GM12878 (cell line): ENCODE measurements at regions not wholly inside any gene's neighbourhood (a gene's known extent, or its start where the extent isn't known, plus 50 kb on each side); places are given as distances from the start of the nearest gene placed in this dataset.

Experiments
- ATAC-seq: fragments of 200-7000 bp; cut with Tn5 transposase; 3 replicates; pipeline ENCODE4 v1.9.1; 2020; ENCODE audit warnings: mild to moderate bottlenecking, moderate library complexity
- BruUV-seq: library from RNA; stranded (reverse); fragments of 400-500 nt; replicated peaks from 2 replicates; lab custom pipeline; 2021; lab: Mats Ljungman, UMichigan
- CTCF ChIA-PET: fragments of 300-600 bp; sonication (Branson Sonifier 250); formaldehyde crosslinking; extraction: SDS; loops from one replicate; lab custom pipeline; 2021; ENCODE audit warnings: inconsistent platforms; lab: Yijun Ruan, JAX
- POLR2A ChIA-PET: fragments of 350-600 bp; formaldehyde crosslinking; extraction: SDS; loops from one replicate; lab custom pipeline; 2021; ENCODE audit warnings: inconsistent platforms; lab: Charles Lee
- RAD21 ChIA-PET: fragments of 300-600 bp; sonication (Branson Sonifier 250); formaldehyde crosslinking; loops from one replicate; lab custom pipeline; 2023; ENCODE audit warnings: antibody characterized with exemption; ENCODE audit not compliant: unreplicated experiment; lab: Charles Lee
- SMC1A ChIA-PET: fragments of 300-600 bp; sonication (Branson Sonifier 250); formaldehyde crosslinking; loops from one replicate; lab custom pipeline; 2023; ENCODE audit not compliant: unreplicated experiment, uncharacterized antibody; lab: Charles Lee
- DNase-seq: peaks from one replicate; pipeline ENCODE4 v3.0.0-alpha.2; 2011; ENCODE audit warnings: low read depth, low spot score
- FAIRE-seq: peaks from 3 replicates; lab custom pipeline; 2011; peaks lifted over from hg19 to GRCh38; lab: Jason Lieb, UNC
- H2AFZ ChIP-seq: 2 replicates; pipeline ENCODE4 v1.6.0; 2011; ENCODE audit warnings: low read depth, low read length, control low read depth; ENCODE audit not compliant: control insufficient read depth
- H3K27ac ChIP-seq: 2 replicates; pipeline ENCODE4 v1.5.1; 2011; ENCODE audit warnings: control low read depth; ENCODE audit not compliant: control insufficient read depth, insufficient read depth
- H3K27me3 ChIP-seq, 2 experiments: replicated peaks in 1 of 2; 2 replicates each; pipeline versions ENCODE4 v1.6.0 to v1.6.1; 2011; ENCODE audit warnings: low read length in 1 of 2; ENCODE audit not compliant: control insufficient read depth in 2 of 2, insufficient read depth in 2 of 2
- H3K36me3 ChIP-seq, 2 experiments: 2 replicates each; pipeline ENCODE4 v1.5.1; 2011; ENCODE audit warnings: low read length in 1 of 2; ENCODE audit not compliant: control insufficient read depth in 2 of 2, insufficient read depth in 2 of 2
- H3K4me1 ChIP-seq: 2 replicates; pipeline ENCODE4 v1.6.1; 2011; ENCODE audit warnings: mild to moderate bottlenecking, low read length, moderate library complexity, mixed read lengths; ENCODE audit not compliant: control insufficient read depth, insufficient read depth
- H3K4me2 ChIP-seq: 2 replicates; pipeline ENCODE4 v1.6.0; 2011; ENCODE audit warnings: control low read depth; ENCODE audit not compliant: control insufficient read depth, insufficient read depth
- H3K4me3 ChIP-seq: fragments of 200-600 bp; sonication (generic); 2 replicates; pipeline ENCODE4 v1.5.1; 2016
- H3K79me2 ChIP-seq: 2 replicates; pipeline ENCODE4 v1.6.0; 2011; ENCODE audit warnings: low read length; ENCODE audit not compliant: control insufficient read depth, insufficient read depth
- H3K9ac ChIP-seq: 2 replicates; pipeline ENCODE4 v1.8.0; 2011; ENCODE audit warnings: low read length, control low read depth, mixed read lengths; ENCODE audit not compliant: control insufficient read depth, insufficient read depth
- H3K9me3 ChIP-seq: replicated peaks from 3 replicates; pipeline ENCODE4 v1.5.1; 2011; ENCODE audit warnings: mild to moderate bottlenecking, low read length; ENCODE audit not compliant: control insufficient read depth, insufficient read depth
- H4K20me1 ChIP-seq: 2 replicates; pipeline ENCODE4 v1.6.0; 2011; ENCODE audit not compliant: control insufficient read depth, insufficient read depth
- ASH2L ChIP-seq: fragments of 300-600, 200-600 bp; sonication (generic); IDR thresholded peaks from 2 replicates; pipeline ENCODE4 v1.6.1; 2017; ENCODE audit warnings: low read depth, mild to moderate bottlenecking, borderline replicate concordance
- ATF2 ChIP-seq: IDR thresholded peaks from 2 replicates; pipeline ENCODE4 v1.6.1; 2012; ENCODE audit warnings: low read length, inconsistent platforms
- BCLAF1 ChIP-seq: fragments of 450-650 bp; IDR thresholded peaks from 2 replicates; pipeline ENCODE4 v1.6.1; 2017; ENCODE audit warnings: antibody characterized with exemption, mild to moderate bottlenecking, moderate library complexity
- CUX1 ChIP-seq: IDR thresholded peaks from 2 replicates; pipeline ENCODE4 v1.6.1; 2012; ENCODE audit warnings: improper control_type of control experiment, low read depth, low read length; ENCODE audit not compliant: insufficient replicate concordance
- HCFC1 ChIP-seq: fragments of 150-350 bp; IDR thresholded peaks from 2 replicates; pipeline ENCODE4 v1.6.1; 2014; ENCODE audit warnings: low read length
- JUND ChIP-seq: IDR thresholded peaks from 2 replicates; pipeline ENCODE4 v1.6.1; 2012; ENCODE audit warnings: low read depth, mild to moderate bottlenecking, low read length, improper control_type of control experiment, moderate library complexity
- NFXL1 ChIP-seq: fragments of 450-650 bp; IDR thresholded peaks from 2 replicates; pipeline ENCODE4 v1.6.1; 2017; ENCODE audit warnings: antibody characterized with exemption, mild to moderate bottlenecking, borderline replicate concordance
- POLR2AphosphoS2 ChIP-seq: IDR thresholded peaks from 2 replicates; pipeline ENCODE4 v1.6.1; 2011; ENCODE audit warnings: low read depth, mild to moderate bottlenecking, low read length, improper control_type of control experiment, moderate library complexity
- POLR2AphosphoS5 ChIP-seq: IDR thresholded peaks from 2 replicates; pipeline ENCODE4 v1.6.1; 2011; ENCODE audit warnings: mild to moderate bottlenecking, low read length, inconsistent platforms
- SIN3A ChIP-seq: IDR thresholded peaks from 2 replicates; pipeline ENCODE4 v1.6.1; 2012; ENCODE audit warnings: low read depth, low read length, improper control_type of control experiment
- ZBTB11 ChIP-seq: fragments of 450-650 bp; formaldehyde crosslinking; IDR thresholded peaks from 2 replicates; pipeline ENCODE4 v1.5.0; 2022; ENCODE audit warnings: mild to moderate bottlenecking, missing genetic modification characterization
- ZZZ3 ChIP-seq: IDR thresholded peaks from 2 replicates; pipeline ENCODE4 v1.6.1; 2011; ENCODE audit warnings: low read depth; ENCODE audit not compliant: control insufficient read depth, insufficient read length
- WGBS: methylation state at CpG from one replicate; pipeline ENCODE4 v1.1.6; 2016; ENCODE audit warnings: low lambda C conversion rate; ENCODE audit not compliant: insufficient replicate concordance, insufficient coverage; ENCODE audit errors: missing lambda C conversion rate; 5-methylcytosine and 5-hydroxymethylcytosine counted together
- in situ Hi-C: fragments of 300-500 bp; cut with MboI; formaldehyde crosslinking; loops from 9 replicates; pipeline ENCODE4 v1.14.3; 2018; ENCODE audit warnings: mixed read lengths
- intact Hi-C: fragments of 100-400 bp; cut with micrococcal nuclease; formaldehyde crosslinking; loops from one replicate; pipeline ENCODE4 v1.14.2; 2022; ENCODE audit not compliant: unreplicated experiment

GRCh38 chr2:117502121-117502520 lies 312.4 kb upstream of the DDX18 start:
- Histone ChIP-seq H3K4me1 (no peaks in the 10 kb centered on the region), H3K79me2 (no peaks in the 10 kb centered on the region), H3K27ac (no peak overlapping the region), H3K36me3 (no peaks in the 10 kb centered on the region), H2AFZ (no peak overlapping the region), H4K20me1 (no peaks in the 10 kb centered on the region), H3K9ac (no peak overlapping the region), H3K9me3 (no peaks in the 10 kb centered on the region), H3K4me2 (no peak overlapping the region), H3K27me3 (no peaks in the 10 kb centered on the region), H3K4me3 (no peak overlapping the region)
- in situ Hi-C loops: no loop called here
- WGBS: 31% methylated on average over 5 of the region's 5 CpGs
- ChIA-PET CTCF (no interaction called here), SMC1A (no interaction called here), RAD21 (no interaction called here), POLR2A (no interaction called here)
- DNase-seq: no peak
- BruUV-seq: no TSS peak
- FAIRE-seq: no peak
- ATAC-seq: no peak
- intact Hi-C loops: no loop called here
- TF ChIP-seq CUX1: no peak
- TF ChIP-seq BCLAF1: no peak
- no peak for TF ChIP-seq ZBTB11 (CRISPR knock-in tag)
- TF ChIP-seq HCFC1: no peak
- no peak for TF ChIP-seq SIN3A
- no peak for TF ChIP-seq NFXL1
- TF ChIP-seq ZZZ3: no peak
- TF ChIP-seq POLR2AphosphoS5: no peak
- TF ChIP-seq JUND: no peak
- no peak for TF ChIP-seq ATF2
- TF ChIP-seq ASH2L: no peak
- TF ChIP-seq POLR2AphosphoS2: no peak
